HL-60 (cell line): ENCODE measurements at regions not wholly inside any gene's neighbourhood (a gene's known extent, or its start where the extent isn't known, plus 50 kb on each side); places are given as distances from the start of the nearest gene placed in this dataset.

Experiments
- GABPA ChIP-seq: IDR thresholded peaks from 2 replicates; pipeline ENCODE4 v1.6.1; 2012; ENCODE audit warnings: low read depth
- POLR2AphosphoS5 ChIP-seq: IDR thresholded peaks from 2 replicates; pipeline ENCODE4 v1.6.1; 2012; ENCODE audit warnings: low read depth
- SPI1 ChIP-seq: IDR thresholded peaks from 2 replicates; pipeline ENCODE4 v1.6.1; 2012; ENCODE audit warnings: low read depth, mild to moderate bottlenecking, borderline replicate concordance
- TF ChIP-seq, protein P1 (sequence below): IDR thresholded peaks from one replicate; pipeline ENCODE4 v1.5.1; 2011; ENCODE audit warnings: low read length, control low read depth, inconsistent platforms; ENCODE audit not compliant: insufficient read depth
- TF ChIP-seq, protein P2 (sequence below): IDR thresholded peaks from 2 replicates; pipeline ENCODE4 v1.6.1; 2012; ENCODE audit warnings: low read depth; ENCODE audit not compliant: insufficient replicate concordance

DNA sequence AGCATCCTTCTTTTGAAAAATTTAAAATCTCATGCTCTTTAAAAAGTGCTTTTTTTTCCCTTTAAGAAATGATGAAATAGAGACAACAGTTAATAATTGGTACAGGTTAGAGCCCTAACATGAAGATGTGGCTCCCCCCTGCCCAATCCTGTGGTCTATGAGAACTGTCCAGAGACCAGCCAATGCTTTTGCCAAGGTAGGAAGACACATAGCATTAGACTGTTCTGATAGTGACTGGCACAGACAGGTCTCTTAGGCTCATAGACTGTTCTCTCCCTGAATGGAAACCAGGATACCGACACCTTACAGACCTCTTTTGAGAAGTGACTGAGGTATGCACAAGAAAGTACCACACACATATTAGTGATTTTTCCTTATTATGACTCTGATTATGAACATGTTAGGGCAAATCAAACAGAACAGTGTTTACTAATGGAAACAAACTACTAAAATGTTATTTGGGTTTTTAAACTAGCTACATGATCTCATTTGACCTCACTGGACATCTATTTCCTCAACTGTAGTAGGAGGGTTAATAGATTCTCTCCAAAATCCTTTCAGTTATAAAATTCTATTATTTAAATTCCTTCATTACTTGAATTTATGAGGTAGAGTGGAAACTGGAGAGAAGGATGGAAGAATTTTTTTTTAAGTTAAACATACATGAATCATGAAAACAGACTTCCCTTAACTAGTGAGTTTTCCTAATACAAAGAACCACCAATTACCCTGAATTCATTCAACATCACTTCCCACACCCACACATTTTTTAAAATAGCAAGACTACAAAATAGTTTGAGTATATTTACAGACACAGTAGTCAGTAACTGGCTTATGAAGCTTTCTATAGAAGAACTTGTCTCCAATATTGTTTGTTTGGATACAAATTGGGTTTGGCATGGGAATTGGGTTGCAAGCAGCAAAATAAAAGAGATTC lies 120.4 kb downstream of the OGFRL1 start:
- TF ChIP-seq, protein P1, sequence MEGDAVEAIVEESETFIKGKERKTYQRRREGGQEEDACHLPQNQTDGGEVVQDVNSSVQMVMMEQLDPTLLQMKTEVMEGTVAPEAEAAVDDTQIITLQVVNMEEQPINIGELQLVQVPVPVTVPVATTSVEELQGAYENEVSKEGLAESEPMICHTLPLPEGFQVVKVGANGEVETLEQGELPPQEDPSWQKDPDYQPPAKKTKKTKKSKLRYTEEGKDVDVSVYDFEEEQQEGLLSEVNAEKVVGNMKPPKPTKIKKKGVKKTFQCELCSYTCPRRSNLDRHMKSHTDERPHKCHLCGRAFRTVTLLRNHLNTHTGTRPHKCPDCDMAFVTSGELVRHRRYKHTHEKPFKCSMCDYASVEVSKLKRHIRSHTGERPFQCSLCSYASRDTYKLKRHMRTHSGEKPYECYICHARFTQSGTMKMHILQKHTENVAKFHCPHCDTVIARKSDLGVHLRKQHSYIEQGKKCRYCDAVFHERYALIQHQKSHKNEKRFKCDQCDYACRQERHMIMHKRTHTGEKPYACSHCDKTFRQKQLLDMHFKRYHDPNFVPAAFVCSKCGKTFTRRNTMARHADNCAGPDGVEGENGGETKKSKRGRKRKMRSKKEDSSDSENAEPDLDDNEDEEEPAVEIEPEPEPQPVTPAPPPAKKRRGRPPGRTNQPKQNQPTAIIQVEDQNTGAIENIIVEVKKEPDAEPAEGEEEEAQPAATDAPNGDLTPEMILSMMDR = no peak
- TF ChIP-seq POLR2AphosphoS5 (no peak), GABPA (no peak), SPI1 (no peak)
- TF ChIP-seq, protein P2, sequence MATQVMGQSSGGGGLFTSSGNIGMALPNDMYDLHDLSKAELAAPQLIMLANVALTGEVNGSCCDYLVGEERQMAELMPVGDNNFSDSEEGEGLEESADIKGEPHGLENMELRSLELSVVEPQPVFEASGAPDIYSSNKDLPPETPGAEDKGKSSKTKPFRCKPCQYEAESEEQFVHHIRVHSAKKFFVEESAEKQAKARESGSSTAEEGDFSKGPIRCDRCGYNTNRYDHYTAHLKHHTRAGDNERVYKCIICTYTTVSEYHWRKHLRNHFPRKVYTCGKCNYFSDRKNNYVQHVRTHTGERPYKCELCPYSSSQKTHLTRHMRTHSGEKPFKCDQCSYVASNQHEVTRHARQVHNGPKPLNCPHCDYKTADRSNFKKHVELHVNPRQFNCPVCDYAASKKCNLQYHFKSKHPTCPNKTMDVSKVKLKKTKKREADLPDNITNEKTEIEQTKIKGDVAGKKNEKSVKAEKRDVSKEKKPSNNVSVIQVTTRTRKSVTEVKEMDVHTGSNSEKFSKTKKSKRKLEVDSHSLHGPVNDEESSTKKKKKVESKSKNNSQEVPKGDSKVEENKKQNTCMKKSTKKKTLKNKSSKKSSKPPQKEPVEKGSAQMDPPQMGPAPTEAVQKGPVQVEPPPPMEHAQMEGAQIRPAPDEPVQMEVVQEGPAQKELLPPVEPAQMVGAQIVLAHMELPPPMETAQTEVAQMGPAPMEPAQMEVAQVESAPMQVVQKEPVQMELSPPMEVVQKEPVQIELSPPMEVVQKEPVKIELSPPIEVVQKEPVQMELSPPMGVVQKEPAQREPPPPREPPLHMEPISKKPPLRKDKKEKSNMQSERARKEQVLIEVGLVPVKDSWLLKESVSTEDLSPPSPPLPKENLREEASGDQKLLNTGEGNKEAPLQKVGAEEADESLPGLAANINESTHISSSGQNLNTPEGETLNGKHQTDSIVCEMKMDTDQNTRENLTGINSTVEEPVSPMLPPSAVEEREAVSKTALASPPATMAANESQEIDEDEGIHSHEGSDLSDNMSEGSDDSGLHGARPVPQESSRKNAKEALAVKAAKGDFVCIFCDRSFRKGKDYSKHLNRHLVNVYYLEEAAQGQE = no peak
